Epithelial cell of proximal tubule (primary cell): ENCODE measurements at regions not wholly inside any gene's neighbourhood (a gene's known extent, or its start where the extent isn't known, plus 50 kb on each side); places are given as distances from the start of the nearest gene placed in this dataset.

Experiments
- DNase-seq: peaks from one replicate; pipeline ENCODE4 v3.0.0-alpha.2; 2011; ENCODE audit warnings: low read depth
- H3K4me3 ChIP-seq: 2 replicates; pipeline ENCODE4 v1.5.1; 2011; ENCODE audit warnings: low read depth, mild to moderate bottlenecking, low read length
- CTCF ChIP-seq: conservative IDR thresholded peaks from 2 replicates; pipeline ENCODE4 v1.5.1; 2012; ENCODE audit warnings: low read depth, mild to moderate bottlenecking, low read length

- no peak overlapping the region for H3K4me3 ChIP-seq
- no peak for TF ChIP-seq CTCF
- no peak for DNase-seq
Measured at GRCh38 chr12:111287125-111287900, 81.6 kb downstream of the PHETA1 start.

- H3K4me3 ChIP-seq: no peak overlapping the region
- no peak for DNase-seq
- no peak for TF ChIP-seq CTCF
Measured at GRCh38 chr12:111285200-111285599, 83.7 kb downstream of the PHETA1 start.

- no peak for TF ChIP-seq CTCF
- DNase-seq: no peak
- H3K4me3 ChIP-seq: no peak overlapping the region
Measured at GRCh38 chr12:111284709-111285108, 84.2 kb downstream of the PHETA1 start.

GRCh38 chr12:111283966-111284365 lies 84.9 kb downstream of the PHETA1 start:
- no peak for DNase-seq
- no peak overlapping the region for H3K4me3 ChIP-seq
- TF ChIP-seq CTCF: no peak

- no peak for TF ChIP-seq CTCF
- DNase-seq: no peak
Measured at GRCh38 chr12:111283521-111283920, 85.4 kb downstream of the PHETA1 start.

GRCh38 chr12:111277570-111277969 lies 91.3 kb downstream of the PHETA1 start:
- no peak for TF ChIP-seq CTCF
- no peak for DNase-seq
- no peak overlapping the region for H3K4me3 ChIP-seq

More at GRCh38 chr12:111283521-111283920, 85.4 kb downstream of the PHETA1 start:
- no peak overlapping the region for H3K4me3 ChIP-seq

GRCh38 chr12:111276146-111276545 lies 92.7 kb downstream of the PHETA1 start:
- TF ChIP-seq CTCF: no peak
- DNase-seq: no peak
- no peak overlapping the region for H3K4me3 ChIP-seq
